GM18861 (cell line): ENCODE measurements at regions not wholly inside any gene's neighbourhood (a gene's known extent, or its start where the extent isn't known, plus 50 kb on each side); places are given as distances from the start of the nearest gene placed in this dataset.
"Not testable (repeated sequence)": the region's sequence is repeated elsewhere in the genome, so short reads cannot be mapped to it uniquely, and the experiment has no call there.

Experiments
- ATAC-seq: cut with Tn5 transposase; IDR thresholded peaks from one replicate; pipeline ENCODE4 v1.9.1; 2021; ENCODE audit not compliant: unreplicated experiment

GRCh38 chr4:77501851-77502250 lies 103.8 kb upstream of the CXCL13 start:
- ATAC-seq = no peak

GRCh38 chr4:77504407-77504806 lies 101.2 kb upstream of the CXCL13 start:
- no peak for ATAC-seq

GRCh38 chr4:77505275-77505957 lies 100.2 kb upstream of the CXCL13 start:
- ATAC-seq = no peak

- ATAC-seq = no peak
These were observed 99.7 kb upstream of the CXCL13 start for GRCh38 chr4:77505958-77506319.

- no peak for ATAC-seq
These were observed 95.3 kb upstream of the CXCL13 start for GRCh38 chr4:77510367-77510766.

- ATAC-seq = no peak
These were observed 80.1 kb upstream of the CXCL13 start for GRCh38 chr4:77525538-77525937.

GRCh38 chr4:77527900-77528299 lies 77.7 kb upstream of the CXCL13 start:
- not testable (repeated sequence) for ATAC-seq

- no peak for ATAC-seq
These were observed 67.5 kb upstream of the CXCL13 start for GRCh38 chr4:77538144-77538543.

- no peak for ATAC-seq
These were observed 67.0 kb upstream of the CXCL13 start for GRCh38 chr4:77538574-77539157.
